SH-SY5Y (cell line): ENCODE measurements at regions not wholly inside any gene's neighbourhood (a gene's known extent, or its start where the extent isn't known, plus 50 kb on each side); places are given as distances from the start of the nearest gene placed in this dataset.

Experiments
- GATA2 ChIP-seq: IDR thresholded peaks from 2 replicates; pipeline ENCODE4 v1.6.1; 2011; ENCODE audit warnings: mild to moderate bottlenecking, low read depth, low read length
- GATA3 ChIP-seq: IDR thresholded peaks from 2 replicates; pipeline ENCODE4 v1.6.1; 2011; ENCODE audit warnings: low read depth, mild to moderate bottlenecking, low read length, moderate library complexity

DNA sequence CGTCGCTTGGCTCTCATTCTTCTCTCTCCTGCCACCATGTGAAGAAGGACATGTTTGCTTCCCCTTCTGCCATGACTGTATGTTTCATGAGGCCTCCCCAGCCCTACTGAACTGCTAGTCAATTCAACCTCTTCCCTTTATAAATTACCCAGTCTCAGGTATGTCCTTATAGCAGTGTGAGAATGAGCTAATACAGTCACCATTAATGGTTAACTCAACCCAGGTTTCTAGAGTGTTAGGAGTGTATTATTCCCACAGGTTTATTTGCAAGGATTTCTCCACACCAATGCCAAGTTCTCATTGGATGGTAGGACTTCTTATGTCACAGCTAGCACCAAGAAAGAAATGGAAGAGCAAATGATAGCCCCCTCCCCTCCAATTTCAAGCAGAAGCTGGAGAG lies 71.9 kb downstream of the DYNAP start:
- TF ChIP-seq GATA2 (no peak), GATA3 (no peak)

DNA sequence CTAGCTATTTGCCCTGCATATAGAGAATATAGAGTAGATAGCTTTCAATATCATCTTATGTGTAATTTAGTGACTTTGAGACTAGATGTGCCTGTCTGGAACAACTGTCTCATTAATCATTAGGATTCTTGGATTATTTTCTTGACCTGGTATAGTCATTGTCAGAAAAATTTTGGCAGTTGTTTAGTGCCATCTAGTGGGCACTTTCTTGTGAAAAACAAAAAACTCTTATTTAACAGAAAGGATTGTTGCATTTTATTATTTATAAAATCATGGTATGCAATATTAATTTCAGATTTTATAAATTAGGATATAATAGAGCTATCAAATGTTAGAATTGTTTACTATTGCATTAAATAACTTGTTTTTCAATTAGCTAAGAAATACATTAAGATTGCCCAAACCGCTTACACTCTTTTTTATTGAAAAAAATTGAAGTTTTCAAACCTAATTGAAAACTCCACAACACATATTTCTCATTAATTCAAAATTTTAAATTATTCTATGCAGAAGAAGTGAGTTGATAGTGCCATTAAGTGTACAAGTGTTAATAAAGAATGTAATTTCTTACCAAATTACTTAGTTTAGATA lies 80.3 kb downstream of the DYNAP start:
- TF ChIP-seq GATA2 (no peak), GATA3 (no peak)

DNA sequence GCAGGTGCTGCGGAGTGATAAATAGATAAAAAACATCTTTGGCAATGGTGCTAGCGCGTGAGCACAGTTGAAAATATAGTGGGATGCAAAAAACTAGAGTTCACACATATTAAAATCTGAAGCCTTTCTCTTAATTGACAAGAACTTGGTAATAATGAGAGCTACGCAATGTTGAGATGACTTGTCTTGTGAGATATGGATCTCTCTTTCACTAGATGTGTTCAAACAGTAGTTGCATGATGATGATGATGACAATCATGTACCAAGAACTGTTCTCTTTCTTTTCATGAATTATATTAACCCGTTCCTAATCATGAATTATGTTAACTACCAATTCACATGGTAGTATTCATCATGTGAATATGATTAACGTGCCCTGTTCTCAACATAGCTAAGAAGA lies 81.1 kb downstream of the DYNAP start:
- TF ChIP-seq GATA3 (no peak), GATA2 (no peak)

DNA sequence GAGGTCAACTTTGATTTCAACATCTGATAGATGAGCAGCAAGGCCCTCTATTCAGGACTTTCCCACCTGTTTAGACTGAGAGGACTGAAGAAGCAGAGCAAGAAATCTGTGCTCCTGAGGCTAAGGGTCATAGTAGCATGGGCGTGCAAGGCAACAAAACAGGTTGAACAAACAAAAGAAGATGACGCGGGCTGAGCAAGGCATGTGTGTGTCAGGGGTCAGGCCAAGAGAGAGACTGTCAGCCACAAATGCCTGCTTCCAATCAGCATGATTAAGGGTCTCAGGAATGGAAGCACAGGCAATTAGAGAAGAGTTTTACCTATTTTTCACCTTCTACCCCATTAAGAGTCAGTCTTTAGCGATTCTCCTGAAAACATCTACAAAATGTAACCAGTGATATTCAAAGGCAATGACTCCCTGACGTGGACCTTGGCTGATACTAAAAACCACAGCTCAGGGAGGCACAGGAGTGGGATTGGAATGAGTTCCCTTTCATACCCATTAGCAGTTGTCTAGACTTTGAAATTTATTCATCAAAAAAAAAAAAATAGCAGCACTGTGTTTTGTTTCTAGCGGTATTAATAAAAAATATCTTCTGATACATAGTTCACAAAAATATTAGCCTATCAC lies 81.9 kb downstream of the DYNAP start:
- no peak for TF ChIP-seq GATA2
- no peak for TF ChIP-seq GATA3

DNA sequence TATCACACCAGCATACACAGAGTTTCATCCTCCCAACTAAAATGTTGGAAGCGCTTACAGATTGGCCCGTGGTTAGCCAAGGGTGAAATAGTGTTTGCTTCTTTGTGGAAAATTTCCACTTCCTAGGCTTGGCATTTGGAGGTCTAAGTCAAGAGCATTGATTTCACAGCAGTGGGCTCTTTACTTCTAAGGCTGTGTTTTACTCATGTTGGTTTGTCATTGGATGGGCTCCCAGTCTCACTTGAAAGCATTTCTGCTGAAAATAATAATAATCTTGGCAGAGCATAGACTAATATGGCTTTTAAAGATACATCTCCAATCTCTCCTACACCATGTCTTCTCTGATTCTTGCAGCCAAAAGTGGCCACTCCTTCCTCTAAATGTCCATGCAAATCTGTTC lies 82.9 kb downstream of the DYNAP start:
- no peak for TF ChIP-seq GATA2
- no peak for TF ChIP-seq GATA3

DNA sequence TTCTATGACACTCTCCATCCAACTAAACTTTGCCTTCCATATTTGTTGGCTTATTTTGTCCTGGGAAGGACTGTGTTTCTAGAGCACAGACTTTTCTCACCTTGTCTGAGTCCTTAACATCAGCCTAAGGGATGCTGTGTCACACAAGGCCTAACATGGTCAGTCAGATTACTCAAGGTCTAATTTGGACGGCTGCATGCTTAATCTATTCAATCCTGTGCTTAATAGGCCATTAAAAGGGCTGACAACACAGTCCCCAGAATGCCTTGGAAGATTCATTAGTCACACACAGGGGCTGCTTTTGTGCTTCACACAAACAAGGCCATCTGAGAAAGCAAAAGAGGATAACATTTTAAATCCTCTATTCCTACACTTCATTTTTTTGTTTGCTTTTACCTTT lies 84.0 kb downstream of the DYNAP start:
- TF ChIP-seq GATA3, result no peak
- TF ChIP-seq GATA2, result no peak

DNA sequence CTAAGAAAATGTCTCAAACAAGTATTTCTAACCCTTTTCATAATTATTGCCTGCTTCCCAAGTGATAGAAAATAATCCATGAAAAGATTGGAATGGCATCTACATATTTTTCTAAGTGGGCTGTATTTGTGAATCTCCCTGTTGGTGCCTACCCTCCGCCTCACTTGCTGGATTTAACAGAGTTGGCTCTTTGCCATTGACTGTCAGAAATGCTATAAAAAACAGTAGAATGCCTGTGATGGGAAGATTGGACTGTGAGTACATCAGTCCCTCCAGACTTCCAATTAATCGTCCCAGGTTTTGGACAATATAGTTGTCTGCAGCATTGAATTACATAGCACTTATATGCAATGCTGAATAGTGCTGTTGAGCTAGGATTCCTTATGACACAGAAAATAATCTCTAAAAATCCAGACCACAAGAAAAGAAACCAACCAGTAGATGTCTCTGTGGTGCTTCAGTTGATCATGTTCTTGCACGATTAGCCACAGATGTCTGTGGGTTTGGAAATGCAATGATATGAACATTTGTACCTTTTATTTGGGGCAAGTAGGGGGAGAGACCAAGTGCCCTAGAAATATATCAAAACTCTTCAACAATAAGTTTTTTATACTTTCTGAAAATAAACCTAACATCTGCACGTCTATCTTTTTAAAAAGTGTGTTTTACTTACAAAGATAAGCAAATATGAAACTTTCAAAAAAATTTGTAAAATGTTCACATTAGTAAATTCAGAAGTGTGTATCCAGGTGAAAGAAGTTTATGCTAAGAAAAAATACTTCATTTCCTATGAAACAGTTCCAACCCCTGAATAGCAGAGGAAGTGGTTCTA lies 88.5 kb downstream of the DYNAP start:
- TF ChIP-seq GATA3, result no peak
- TF ChIP-seq GATA2, result 0 out of 2 replicates have a peak, but pooled peaks have one; percentile 39

DNA sequence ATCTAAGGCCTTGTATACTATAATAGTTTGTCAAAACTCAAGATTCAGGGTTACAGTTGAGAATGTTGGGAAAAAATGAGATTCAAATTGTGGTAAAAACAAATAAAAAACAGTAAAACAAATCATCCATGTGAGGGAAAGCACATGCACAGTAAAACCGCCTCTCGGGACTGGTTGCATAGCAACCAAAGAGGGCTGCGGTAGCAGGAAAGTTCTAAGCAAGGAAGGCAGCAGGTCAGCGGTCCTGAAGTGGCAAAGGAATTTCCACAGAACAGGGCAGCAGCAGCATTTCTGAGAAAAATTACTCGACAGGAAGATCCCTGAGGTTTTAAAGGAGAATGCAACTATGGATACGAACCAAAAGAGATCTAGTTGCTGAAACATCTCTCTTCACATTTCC lies 93.7 kb downstream of the DYNAP start:
- TF ChIP-seq GATA2 (no peak), GATA3 (no peak)

DNA sequence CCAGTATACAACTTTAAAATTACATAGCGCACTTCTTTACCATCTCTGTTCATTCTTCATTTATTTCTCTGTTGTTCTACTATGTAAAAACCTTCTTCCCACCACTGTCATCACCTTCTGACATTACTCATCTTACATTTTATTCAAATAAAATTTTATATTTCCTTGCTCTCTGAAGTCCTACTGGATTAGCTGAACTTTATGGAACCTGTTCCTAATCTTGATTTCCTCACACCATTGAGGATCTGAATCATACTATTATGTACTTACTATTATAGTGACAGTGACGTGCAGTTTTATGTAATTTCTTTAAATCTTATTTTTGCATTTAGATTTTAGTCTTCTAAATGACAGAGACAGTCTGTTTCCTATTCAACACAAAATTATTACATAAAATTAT lies 98.3 kb downstream of the DYNAP start:
- TF ChIP-seq GATA2, result no peak
- TF ChIP-seq GATA3, result no peak

DNA sequence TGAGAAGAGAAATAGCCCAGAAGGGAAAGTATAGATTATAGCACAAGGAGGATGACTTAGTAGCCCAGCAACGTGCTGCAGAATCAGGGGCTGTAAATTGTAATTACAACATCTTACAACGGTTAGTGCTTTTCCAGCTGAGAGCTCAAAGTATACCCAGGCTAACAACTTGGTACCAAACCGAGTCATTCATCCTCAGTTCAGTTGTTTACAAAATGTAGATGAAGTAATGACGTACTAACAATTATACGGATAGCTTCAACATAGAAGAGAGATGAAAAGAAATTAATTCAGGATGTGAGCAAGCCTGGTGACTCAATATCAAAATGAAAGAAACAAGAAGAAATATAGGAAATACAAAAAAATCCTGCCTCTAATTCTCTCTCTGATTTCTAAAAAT lies 99.2 kb downstream of the DYNAP start:
- no peak for TF ChIP-seq GATA3
- no peak for TF ChIP-seq GATA2

DNA sequence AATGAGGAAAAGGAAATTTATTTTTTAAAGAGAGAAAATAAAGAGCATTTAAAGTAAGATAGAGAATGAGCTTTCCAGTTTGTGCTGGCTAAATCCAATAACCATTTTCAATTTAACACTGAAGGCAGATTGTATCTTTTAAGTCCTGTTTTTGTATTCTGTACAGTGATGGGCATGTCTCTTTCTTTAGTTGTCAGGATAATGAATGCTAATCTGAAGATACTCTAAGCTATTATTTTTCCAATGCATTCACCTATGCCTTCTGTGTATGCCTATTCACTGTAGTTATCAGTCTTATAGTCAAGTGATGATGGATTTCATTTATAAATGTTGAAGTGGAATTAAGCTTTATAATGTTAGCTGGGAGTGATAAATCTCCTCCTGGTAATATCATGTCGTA lies 101.4 kb downstream of the DYNAP start:
- TF ChIP-seq GATA3 (no peak), GATA2 (no peak)

DNA sequence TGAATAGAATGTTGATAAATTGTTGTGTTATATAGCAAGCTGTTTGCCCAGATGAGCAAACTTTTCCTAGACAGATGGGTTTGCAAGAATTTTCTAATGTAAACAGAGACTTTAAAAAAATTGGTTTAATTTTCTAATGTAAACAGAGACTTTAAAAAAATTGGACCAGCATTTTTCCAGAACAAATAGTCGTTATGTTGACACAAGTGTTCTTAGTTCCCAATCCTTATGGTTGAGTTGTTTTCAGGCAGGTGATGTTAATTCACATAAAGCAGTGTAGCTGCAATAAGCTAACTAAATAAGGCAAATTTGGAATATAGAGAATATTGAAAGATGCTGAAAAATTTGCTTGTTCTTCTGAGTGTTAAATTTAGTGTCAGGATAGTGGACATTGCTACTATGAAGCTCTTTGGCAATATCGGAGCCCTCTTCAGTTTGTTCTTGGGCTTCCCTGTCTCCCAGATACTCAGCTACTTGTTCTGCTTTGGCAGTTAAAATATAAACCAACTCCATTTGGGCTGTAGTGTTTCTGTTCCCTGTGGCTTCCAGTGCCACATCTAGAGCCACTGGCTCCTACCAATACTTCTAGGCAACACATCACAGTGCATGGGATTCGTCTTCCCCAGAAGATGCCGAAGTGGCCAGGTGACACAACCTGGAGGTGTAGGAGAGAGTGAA lies 105.7 kb downstream of the DYNAP start:
- TF ChIP-seq GATA2 (no peak), GATA3 (no peak)

DNA sequence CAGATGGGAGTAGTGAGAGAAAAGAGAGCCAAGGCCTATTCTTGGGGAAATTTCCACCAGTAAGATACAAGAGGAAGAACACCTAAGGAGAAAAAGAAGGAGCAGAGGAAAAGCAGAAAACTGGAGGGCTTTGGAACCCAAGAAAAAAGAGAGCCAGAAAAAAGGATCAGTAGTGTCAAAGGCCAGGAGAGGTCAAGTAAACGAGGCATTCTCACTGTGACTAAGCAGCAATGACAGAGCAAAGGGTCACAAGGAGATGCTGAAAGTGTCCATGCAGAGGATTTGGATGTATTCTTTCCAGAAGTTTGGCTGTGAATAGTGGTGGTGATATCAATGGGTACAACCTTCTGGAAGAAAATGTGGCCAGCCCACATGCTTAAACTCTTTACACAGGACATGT lies 109.5 kb downstream of the DYNAP start:
- no peak for TF ChIP-seq GATA2
- TF ChIP-seq GATA3, result no peak

DNA sequence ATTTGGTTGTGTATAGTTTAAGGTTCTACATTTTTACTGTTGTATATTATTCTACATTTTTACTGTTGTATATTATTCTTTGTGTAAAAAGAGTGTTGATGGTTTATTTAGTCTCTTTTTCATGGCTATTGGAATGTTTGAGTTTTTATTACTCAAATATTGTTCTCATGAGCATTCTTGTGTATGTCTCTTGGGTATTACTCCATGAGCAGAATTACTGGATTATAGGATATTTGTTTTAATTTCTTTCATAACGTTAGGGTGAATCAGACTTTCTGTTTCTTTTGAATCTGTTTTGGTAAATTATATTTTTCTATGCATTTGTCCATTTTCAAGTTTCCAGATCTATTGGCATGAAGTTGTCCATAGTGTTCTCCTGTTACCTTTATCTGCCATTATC lies 111.6 kb downstream of the DYNAP start:
- no peak for TF ChIP-seq GATA3
- TF ChIP-seq GATA2, result no peak

DNA sequence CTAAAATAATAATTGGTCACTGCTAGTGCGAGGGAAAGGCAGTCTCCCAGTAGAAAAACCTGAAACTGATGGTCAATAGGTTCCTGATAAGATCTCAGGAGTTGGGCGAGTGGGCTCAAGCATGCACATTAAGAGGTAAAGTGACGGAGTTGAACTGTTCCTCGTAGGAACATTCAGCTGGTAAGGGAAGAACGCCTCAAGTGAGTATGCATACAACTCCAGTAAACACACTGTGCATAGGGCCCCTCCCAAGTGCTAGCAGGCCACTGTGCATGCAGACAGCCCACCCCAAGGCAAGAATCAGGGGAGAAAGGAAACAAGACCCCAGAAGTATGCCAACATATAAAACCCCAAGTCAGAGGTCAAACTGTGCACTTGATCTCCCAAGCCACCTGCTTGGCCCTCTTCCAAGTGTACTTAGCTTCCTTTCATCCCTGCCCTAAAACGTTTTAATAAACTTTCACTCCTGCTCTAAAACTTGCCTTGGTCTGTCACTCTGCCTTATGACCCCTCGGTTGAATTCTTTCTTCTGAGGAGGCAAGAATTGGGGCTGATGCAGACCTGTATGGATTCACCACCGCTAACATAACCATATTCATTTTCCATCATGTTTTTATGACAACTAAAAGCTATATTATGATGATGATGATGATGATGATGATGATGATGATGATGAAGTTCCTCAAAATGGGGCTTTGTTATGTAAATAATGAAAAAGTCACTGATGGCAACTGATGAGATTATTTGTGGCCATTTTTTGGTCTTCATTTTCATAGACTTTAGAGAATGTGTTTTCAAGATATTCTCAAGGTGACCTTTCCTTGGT lies 118.0 kb upstream of the RAB27B start:
- no peak for TF ChIP-seq GATA2
- no peak for TF ChIP-seq GATA3
